MM.1S (cell line): ENCODE measurements at regions not wholly inside any gene's neighbourhood (a gene's known extent, or its start where the extent isn't known, plus 50 kb on each side); places are given as distances from the start of the nearest gene placed in this dataset.

Experiments used
- DNase-seq: peaks from one replicate; pipeline ENCODE4 v3.0.0-alpha.2; 2015
- H2AFZ ChIP-seq: fragments of 300-600 bp; sonication (generic); 2 replicates; pipeline ENCODE4 v1.6.0; 2016; ENCODE audit warnings: antibody characterized with exemption, low read length
- H3F3A ChIP-seq: fragments of 300-600 bp; sonication (generic); 2 replicates; pipeline ENCODE4 v1.6.1; 2016; ENCODE audit warnings: mild to moderate bottlenecking, antibody characterized with exemption, low read length, moderate library complexity, mixed read lengths; ENCODE audit not compliant: insufficient read depth
- H3K27ac ChIP-seq: fragments of 300-600 bp; sonication (generic); 2 replicates; pipeline ENCODE4 v1.5.1; 2016; ENCODE audit warnings: mild to moderate bottlenecking, low read length
- H3K27me3 ChIP-seq: fragments of 300-600 bp; sonication (generic); replicated peaks from 2 replicates; pipeline ENCODE4 v1.6.0; 2016; ENCODE audit warnings: low read length; ENCODE audit not compliant: insufficient read depth
- H3K36me3 ChIP-seq: fragments of 300-600 bp; sonication (generic); replicated peaks from 2 replicates; pipeline ENCODE4 v1.6.1; 2016; ENCODE audit warnings: mild to moderate bottlenecking, low read length, mixed read lengths; ENCODE audit not compliant: insufficient read depth
- H3K4me1 ChIP-seq: fragments of 300-600 bp; sonication (generic); 2 replicates; pipeline ENCODE4 v1.6.1; 2016; ENCODE audit warnings: low read length, mixed read lengths
- H3K4me2 ChIP-seq: fragments of 300-600 bp; sonication (generic); 2 replicates; pipeline ENCODE4 v1.6.0; 2016; ENCODE audit warnings: low read depth, low read length
- H3K4me3 ChIP-seq: fragments of 300-600 bp; sonication (generic); 2 replicates; pipeline ENCODE4 v1.5.1; 2016; ENCODE audit warnings: low read length, mixed read lengths
- H3K79me2 ChIP-seq: fragments of 300-600 bp; sonication (generic); 2 replicates; pipeline ENCODE4 v1.6.1; 2016; ENCODE audit warnings: mixed run types, low read length, mixed read lengths
- H3K9ac ChIP-seq: fragments of 300-600 bp; sonication (generic); 2 replicates; pipeline ENCODE4 v1.6.1; 2016; ENCODE audit warnings: low read length, mixed read lengths
- H3K9me2 ChIP-seq: fragments of 300-600 bp; sonication (generic); replicated peaks from 2 replicates; pipeline ENCODE4 v1.6.1; 2016; ENCODE audit warnings: mild to moderate bottlenecking, low read length, mixed read lengths; ENCODE audit not compliant: insufficient read depth
- H3K9me3 ChIP-seq: fragments of 300-600 bp; sonication (generic); replicated peaks from 2 replicates; pipeline ENCODE4 v1.6.1; 2016; ENCODE audit warnings: mild to moderate bottlenecking, low read length, mixed read lengths; ENCODE audit not compliant: insufficient read depth
- H4K20me1 ChIP-seq: fragments of 300-600 bp; sonication (generic); 2 replicates; pipeline ENCODE4 v1.6.1; 2016; ENCODE audit warnings: mild to moderate bottlenecking, low read length, moderate library complexity, mixed read lengths; ENCODE audit not compliant: insufficient read depth
- EZH2 ChIP-seq: fragments of 300-600 bp; sonication (generic); optimal IDR thresholded peaks from 2 replicates; pipeline ENCODE3; 2017; ENCODE audit warnings: low read depth, mild to moderate bottlenecking, antibody characterized with exemption, low read length, mixed read lengths
- EZH2phosphoT487 ChIP-seq: fragments of 300-600 bp; sonication (generic); IDR thresholded peaks from 2 replicates; pipeline ENCODE4 v1.6.1; 2018; ENCODE audit warnings: antibody characterized with exemption, low read length
- TF ChIP-seq, protein P1 (sequence below): fragments of 300-600 bp; sonication (generic); IDR thresholded peaks from 2 replicates; pipeline ENCODE4 v1.5.1; 2016; ENCODE audit warnings: antibody characterized with exemption, low read length, mixed read lengths

- Histone ChIP-seq H3K9me3 (no peaks in the 10 kb centered on the region), H3K4me1 (no peaks in the 10 kb centered on the region), H3K9me2 (no peaks in the 10 kb centered on the region), H3K79me2 (no peaks in the 10 kb centered on the region), H2AFZ (no peak overlapping the region), H4K20me1 (no peaks in the 10 kb centered on the region), H3K4me3 (no peak overlapping the region), H3K27ac (no peak overlapping the region), H3K27me3 (no peaks in the 10 kb centered on the region), H3K9ac (no peak overlapping the region), H3F3A (no peaks in the 10 kb centered on the region), H3K36me3 (no peaks in the 10 kb centered on the region), H3K4me2 (no peak overlapping the region)
- TF ChIP-seq EZH2 = no peak
- TF ChIP-seq EZH2phosphoT487 = no peak
- TF ChIP-seq, protein P1, sequence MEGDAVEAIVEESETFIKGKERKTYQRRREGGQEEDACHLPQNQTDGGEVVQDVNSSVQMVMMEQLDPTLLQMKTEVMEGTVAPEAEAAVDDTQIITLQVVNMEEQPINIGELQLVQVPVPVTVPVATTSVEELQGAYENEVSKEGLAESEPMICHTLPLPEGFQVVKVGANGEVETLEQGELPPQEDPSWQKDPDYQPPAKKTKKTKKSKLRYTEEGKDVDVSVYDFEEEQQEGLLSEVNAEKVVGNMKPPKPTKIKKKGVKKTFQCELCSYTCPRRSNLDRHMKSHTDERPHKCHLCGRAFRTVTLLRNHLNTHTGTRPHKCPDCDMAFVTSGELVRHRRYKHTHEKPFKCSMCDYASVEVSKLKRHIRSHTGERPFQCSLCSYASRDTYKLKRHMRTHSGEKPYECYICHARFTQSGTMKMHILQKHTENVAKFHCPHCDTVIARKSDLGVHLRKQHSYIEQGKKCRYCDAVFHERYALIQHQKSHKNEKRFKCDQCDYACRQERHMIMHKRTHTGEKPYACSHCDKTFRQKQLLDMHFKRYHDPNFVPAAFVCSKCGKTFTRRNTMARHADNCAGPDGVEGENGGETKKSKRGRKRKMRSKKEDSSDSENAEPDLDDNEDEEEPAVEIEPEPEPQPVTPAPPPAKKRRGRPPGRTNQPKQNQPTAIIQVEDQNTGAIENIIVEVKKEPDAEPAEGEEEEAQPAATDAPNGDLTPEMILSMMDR = no peak
- DNase-seq = no peak
Observed at GRCh38 chr3:65026151-65026550, 338.4 kb upstream of the ADAMTS9 start.

DNA sequence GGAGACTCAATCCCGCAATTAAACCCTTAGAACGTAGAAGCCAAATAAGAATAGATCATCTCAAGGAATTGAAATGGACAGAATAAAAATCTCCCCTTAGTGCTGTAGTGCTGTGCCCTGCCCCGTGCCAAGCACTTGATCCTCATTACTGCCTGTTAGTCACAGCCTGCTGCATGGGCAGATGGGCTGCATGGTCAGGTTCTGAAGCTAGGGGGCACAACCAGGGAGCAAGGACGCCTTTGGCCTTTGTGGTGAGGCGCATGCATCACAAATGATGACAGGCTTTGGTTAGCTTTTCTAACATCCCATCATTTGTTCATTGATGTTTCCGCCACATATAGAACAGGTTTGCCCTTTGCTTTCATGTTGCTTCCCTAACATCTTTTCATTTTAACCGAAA lies 336.3 kb upstream of the ADAMTS9 start:
- Histone ChIP-seq H3K4me1 (no peaks in the 10 kb centered on the region), H3K27ac (no peak overlapping the region)

DNA sequence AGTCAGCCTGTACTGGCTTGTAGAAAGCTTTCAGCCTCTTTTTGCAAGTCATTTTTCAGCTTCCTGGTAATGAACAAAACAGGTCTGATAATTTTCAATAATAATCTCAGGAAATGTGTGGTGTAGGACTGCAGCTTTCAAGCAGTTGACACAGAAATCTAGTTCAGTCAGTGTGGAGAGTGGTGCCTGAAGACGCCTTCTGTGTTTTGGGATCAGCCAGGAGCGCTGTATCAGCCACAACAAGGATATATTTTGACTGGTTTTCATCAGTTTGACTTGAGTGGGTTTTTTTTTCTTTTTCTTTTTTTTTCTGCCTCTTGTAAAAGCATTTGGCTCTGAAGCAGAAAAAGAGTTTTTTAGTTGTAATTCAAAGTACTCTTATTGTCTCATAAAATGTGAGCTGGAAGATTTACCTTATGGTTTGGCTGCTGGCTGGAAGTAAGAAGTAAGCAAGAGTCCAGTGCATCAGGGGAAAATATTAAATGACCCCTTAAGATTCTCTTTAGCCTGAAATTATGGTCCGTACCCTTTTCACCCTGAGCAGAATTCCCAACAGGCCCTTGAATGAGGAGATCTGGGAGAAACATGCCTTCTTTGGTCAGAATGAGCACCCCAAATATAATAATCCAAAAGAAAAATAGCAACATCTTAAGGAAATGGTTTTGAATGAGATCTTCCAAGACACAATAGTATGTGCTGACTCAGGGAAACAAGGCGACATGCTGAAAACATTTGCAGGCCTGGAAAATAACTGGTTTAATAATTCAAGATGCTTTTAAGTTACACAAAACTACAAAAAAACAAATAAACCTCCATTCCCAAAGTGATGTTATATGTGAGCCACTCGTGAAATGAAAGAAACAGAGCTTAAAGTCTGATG lies 332.7 kb upstream of the ADAMTS9 start:
- Histone ChIP-seq H3K9me3 (no peaks in the 10 kb centered on the region), H3K4me1 (no peaks in the 10 kb centered on the region), H3K4me3 (no peak overlapping the region), H2AFZ (no peak overlapping the region), H3K9me2 (no peaks in the 10 kb centered on the region), H3K27ac (no peak overlapping the region), H3F3A (no peaks in the 10 kb centered on the region), H3K36me3 (no peaks in the 10 kb centered on the region), H4K20me1 (no peaks in the 10 kb centered on the region), H3K4me2 (no peak overlapping the region), H3K79me2 (no peaks in the 10 kb centered on the region), H3K27me3 (no peaks in the 10 kb centered on the region), H3K9ac (no peak overlapping the region)
- DNase-seq = no peak
- TF ChIP-seq EZH2 = no peak
- no peak for TF ChIP-seq EZH2phosphoT487
- TF ChIP-seq, protein P1 = no peak

More for the DNA sequence above, 336.3 kb upstream of the ADAMTS9 start:
- Histone ChIP-seq H3K9me2 (no peaks in the 10 kb centered on the region), H4K20me1 (no peaks in the 10 kb centered on the region), H3K79me2 (no peaks in the 10 kb centered on the region), H3K9ac (no peak overlapping the region), H3K9me3 (no peaks in the 10 kb centered on the region), H3K27me3 (no peaks in the 10 kb centered on the region), H2AFZ (no peak overlapping the region), H3K4me2 (no peak overlapping the region), H3F3A (no peaks in the 10 kb centered on the region), H3K4me3 (no peak overlapping the region), H3K36me3 (no peaks in the 10 kb centered on the region)
- TF ChIP-seq EZH2phosphoT487 = no peak
- TF ChIP-seq EZH2 = no peak
- TF ChIP-seq, protein P1 = no peak
- DNase-seq = no peak
